Liver (tissue), 3 donors: ENCODE measurements at regions not wholly inside any gene's neighbourhood (a gene's known extent, or its start where the extent isn't known, plus 50 kb on each side); places are given as distances from the start of the nearest gene placed in this dataset.

Source experiments
- ATF3 ChIP-seq: IDR thresholded peaks from 2 replicates; pipeline ENCODE4 v1.6.1; 2016; ENCODE audit warnings: antibody characterized with exemption
- CTCF ChIP-seq: fragments of 150-350 bp; IDR thresholded peaks from 2 replicates; pipeline ENCODE4 v1.5.1; 2017; ENCODE audit warnings: improper control_type of control experiment, low read depth, low read length; ENCODE audit not compliant: missing input control
- EGR1 ChIP-seq, 2 donors: IDR thresholded peaks; 2 replicates each; pipeline ENCODE4 v1.6.1; 2016 to 2018; ENCODE audit warnings: antibody characterized with exemption in 2 of 2, low read depth in 2 of 2
- FOXA1 ChIP-seq: IDR thresholded peaks from 2 replicates; pipeline ENCODE4 v1.6.1; 2016; ENCODE audit warnings: antibody characterized with exemption
- GABPA ChIP-seq, 2 donors: IDR thresholded peaks in 1 of 2; conservative IDR thresholded peaks in 1 of 2; 2 replicates each; pipeline ENCODE4 v1.6.1; 2016; ENCODE audit warnings: antibody characterized with exemption in 2 of 2, mild to moderate bottlenecking in 1 of 2, moderate library complexity in 1 of 2
- HNF4G ChIP-seq: IDR thresholded peaks from 2 replicates; pipeline ENCODE4 v1.6.1; 2016; ENCODE audit warnings: antibody characterized with exemption
- JUND ChIP-seq, 2 donors: IDR thresholded peaks; 2 replicates each; pipeline ENCODE4 v1.6.1; 2016; ENCODE audit warnings: antibody characterized with exemption in 2 of 2
- MAX ChIP-seq: IDR thresholded peaks from 2 replicates; pipeline ENCODE4 v1.6.1; 2016; ENCODE audit warnings: antibody characterized with exemption
- RAD21 ChIP-seq, 2 donors: IDR thresholded peaks; 2 replicates each; pipeline ENCODE4 v1.6.1; 2016; ENCODE audit warnings: antibody characterized with exemption in 2 of 2, mild to moderate bottlenecking in 2 of 2
- REST ChIP-seq: IDR thresholded peaks from 2 replicates; pipeline ENCODE4 v1.6.1; 2016; ENCODE audit warnings: antibody characterized with exemption, mild to moderate bottlenecking
- SP1 ChIP-seq: IDR thresholded peaks from 2 replicates; pipeline ENCODE4 v1.6.1; 2018; ENCODE audit warnings: antibody characterized with exemption, mild to moderate bottlenecking
- TAF1 ChIP-seq: conservative IDR thresholded peaks from 2 replicates; pipeline ENCODE4 v1.6.1; 2016; ENCODE audit warnings: antibody characterized with exemption, mild to moderate bottlenecking
- ZBTB33 ChIP-seq: IDR thresholded peaks from 2 replicates; pipeline ENCODE4 v1.6.1; 2016; ENCODE audit warnings: antibody characterized with exemption
- donor health status: healthy.
- donor health status: healthy.

- TF ChIP-seq CTCF (no peak), ATF3 (no peak), REST (no peak), RAD21 (IDR thresholded peaks at IDR 0.05) (no peak), MAX (no peak), TAF1 (no peak), GABPA (IDR thresholded peaks at IDR 0.05 in 1 of 2, conservative IDR thresholded peaks at IDR 0.05 in 1 of 2) (no peak), EGR1 (IDR thresholded peaks at IDR 0.05; ENCODE audit: low read depth in 2 of 2) (no peak), SP1 (no peak), HNF4G (no peak), FOXA1 (no peak), ZBTB33 (no peak), JUND (IDR thresholded peaks at IDR 0.05) (no peak)
These were observed 314.3 kb downstream of the C12orf75 start for GRCh38 chr12:105644770-105645169.
